WTC11 (cell line): ENCODE measurements at regions not wholly inside any gene's neighbourhood (a gene's known extent, or its start where the extent isn't known, plus 50 kb on each side); places are given as distances from the start of the nearest gene placed in this dataset.
"Not testable (repeated sequence)": the region's sequence is repeated elsewhere in the genome, so short reads cannot be mapped to it uniquely, and the experiment has no call there.

ENCODE experiments used
- MXD4 ChIP-seq: fragments of 250-450 bp; sonication (Bioruptor Pico); IDR thresholded peaks from 2 replicates; pipeline ENCODE4 v1.8.0; 2021; ENCODE audit warnings: mild to moderate bottlenecking, moderate library complexity, borderline replicate concordance
- NFYB ChIP-seq: sonication (generic); formaldehyde crosslinking; conservative IDR thresholded peaks from 2 replicates; pipeline ENCODE4 v1.8.0; 2022; ENCODE audit warnings: low read depth, missing genetic modification reagents
- TEAD1 ChIP-seq: sonication (generic); formaldehyde crosslinking; IDR thresholded peaks from 2 replicates; pipeline ENCODE4 v1.8.0; 2022; ENCODE audit warnings: mild to moderate bottlenecking, missing genetic modification reagents
- TEAD4 ChIP-seq: sonication (generic); formaldehyde crosslinking; IDR thresholded peaks from 2 replicates; pipeline ENCODE4 v1.8.0; 2022; ENCODE audit warnings: mild to moderate bottlenecking, missing genetic modification reagents
- ZNF138 ChIP-seq: sonication (generic); formaldehyde crosslinking; conservative IDR thresholded peaks from 2 replicates; pipeline ENCODE4 v1.8.1; 2022; ENCODE audit warnings: mild to moderate bottlenecking, moderate library complexity, missing genetic modification reagents
- TF ChIP-seq, protein P1 (sequence below): fragments of 200-600 bp; IDR thresholded peaks from 2 replicates; pipeline ENCODE4 v1.8.0; 2022; ENCODE audit warnings: antibody characterized with exemption
- TF ChIP-seq, protein P2 (sequence below): sonication (generic); formaldehyde crosslinking; IDR thresholded peaks from 2 replicates; pipeline ENCODE4 v1.8.1; 2023; ENCODE audit warnings: mild to moderate bottlenecking, missing genetic modification reagents
- TF ChIP-seq, protein P3 (sequence below): fragments of 250-450 bp; sonication (Bioruptor Pico); IDR thresholded peaks from 2 replicates; pipeline ENCODE4 v1.9.0; 2021; ENCODE audit warnings: mild to moderate bottlenecking

DNA sequence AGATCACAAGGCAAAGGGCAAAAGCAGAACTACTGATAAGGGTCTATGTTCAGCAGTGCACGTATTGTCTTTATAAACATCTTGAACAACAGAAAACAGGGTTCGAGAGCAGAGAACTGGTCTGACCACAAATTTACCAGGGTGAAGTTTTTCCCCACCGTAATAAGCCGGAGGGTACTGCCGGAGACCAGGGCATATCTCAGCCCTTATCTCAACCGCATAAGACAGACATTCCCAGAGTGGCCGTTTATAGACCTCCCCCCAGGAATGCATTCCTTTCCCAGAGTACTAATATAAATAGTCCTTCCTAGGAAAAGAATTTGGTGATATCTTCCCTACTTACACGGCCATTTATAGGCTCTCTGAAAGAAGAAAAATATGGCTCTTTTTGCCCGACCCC lies 71.0 kb downstream of the UGT2B4 start:
- not testable (repeated sequence) for TF ChIP-seq TEAD1, TEAD4, NFYB, ZNF138, MXD4 (CRISPR knock-in tag)
- TF ChIP-seq, protein P1, sequence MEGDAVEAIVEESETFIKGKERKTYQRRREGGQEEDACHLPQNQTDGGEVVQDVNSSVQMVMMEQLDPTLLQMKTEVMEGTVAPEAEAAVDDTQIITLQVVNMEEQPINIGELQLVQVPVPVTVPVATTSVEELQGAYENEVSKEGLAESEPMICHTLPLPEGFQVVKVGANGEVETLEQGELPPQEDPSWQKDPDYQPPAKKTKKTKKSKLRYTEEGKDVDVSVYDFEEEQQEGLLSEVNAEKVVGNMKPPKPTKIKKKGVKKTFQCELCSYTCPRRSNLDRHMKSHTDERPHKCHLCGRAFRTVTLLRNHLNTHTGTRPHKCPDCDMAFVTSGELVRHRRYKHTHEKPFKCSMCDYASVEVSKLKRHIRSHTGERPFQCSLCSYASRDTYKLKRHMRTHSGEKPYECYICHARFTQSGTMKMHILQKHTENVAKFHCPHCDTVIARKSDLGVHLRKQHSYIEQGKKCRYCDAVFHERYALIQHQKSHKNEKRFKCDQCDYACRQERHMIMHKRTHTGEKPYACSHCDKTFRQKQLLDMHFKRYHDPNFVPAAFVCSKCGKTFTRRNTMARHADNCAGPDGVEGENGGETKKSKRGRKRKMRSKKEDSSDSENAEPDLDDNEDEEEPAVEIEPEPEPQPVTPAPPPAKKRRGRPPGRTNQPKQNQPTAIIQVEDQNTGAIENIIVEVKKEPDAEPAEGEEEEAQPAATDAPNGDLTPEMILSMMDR: not testable (repeated sequence)
- TF ChIP-seq, protein P2, sequence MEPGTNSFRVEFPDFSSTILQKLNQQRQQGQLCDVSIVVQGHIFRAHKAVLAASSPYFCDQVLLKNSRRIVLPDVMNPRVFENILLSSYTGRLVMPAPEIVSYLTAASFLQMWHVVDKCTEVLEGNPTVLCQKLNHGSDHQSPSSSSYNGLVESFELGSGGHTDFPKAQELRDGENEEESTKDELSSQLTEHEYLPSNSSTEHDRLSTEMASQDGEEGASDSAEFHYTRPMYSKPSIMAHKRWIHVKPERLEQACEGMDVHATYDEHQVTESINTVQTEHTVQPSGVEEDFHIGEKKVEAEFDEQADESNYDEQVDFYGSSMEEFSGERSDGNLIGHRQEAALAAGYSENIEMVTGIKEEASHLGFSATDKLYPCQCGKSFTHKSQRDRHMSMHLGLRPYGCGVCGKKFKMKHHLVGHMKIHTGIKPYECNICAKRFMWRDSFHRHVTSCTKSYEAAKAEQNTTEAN (CRISPR knock-in tag): not testable (repeated sequence)
- TF ChIP-seq, protein P3, sequence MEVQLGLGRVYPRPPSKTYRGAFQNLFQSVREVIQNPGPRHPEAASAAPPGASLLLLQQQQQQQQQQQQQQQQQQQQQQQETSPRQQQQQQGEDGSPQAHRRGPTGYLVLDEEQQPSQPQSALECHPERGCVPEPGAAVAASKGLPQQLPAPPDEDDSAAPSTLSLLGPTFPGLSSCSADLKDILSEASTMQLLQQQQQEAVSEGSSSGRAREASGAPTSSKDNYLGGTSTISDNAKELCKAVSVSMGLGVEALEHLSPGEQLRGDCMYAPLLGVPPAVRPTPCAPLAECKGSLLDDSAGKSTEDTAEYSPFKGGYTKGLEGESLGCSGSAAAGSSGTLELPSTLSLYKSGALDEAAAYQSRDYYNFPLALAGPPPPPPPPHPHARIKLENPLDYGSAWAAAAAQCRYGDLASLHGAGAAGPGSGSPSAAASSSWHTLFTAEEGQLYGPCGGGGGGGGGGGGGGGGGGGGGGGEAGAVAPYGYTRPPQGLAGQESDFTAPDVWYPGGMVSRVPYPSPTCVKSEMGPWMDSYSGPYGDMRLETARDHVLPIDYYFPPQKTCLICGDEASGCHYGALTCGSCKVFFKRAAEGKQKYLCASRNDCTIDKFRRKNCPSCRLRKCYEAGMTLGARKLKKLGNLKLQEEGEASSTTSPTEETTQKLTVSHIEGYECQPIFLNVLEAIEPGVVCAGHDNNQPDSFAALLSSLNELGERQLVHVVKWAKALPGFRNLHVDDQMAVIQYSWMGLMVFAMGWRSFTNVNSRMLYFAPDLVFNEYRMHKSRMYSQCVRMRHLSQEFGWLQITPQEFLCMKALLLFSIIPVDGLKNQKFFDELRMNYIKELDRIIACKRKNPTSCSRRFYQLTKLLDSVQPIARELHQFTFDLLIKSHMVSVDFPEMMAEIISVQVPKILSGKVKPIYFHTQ (CRISPR knock-in tag): not testable (repeated sequence)
